ENCODE measurements at regions not wholly inside any gene's neighbourhood (a gene's known extent, or its start where the extent isn't known, plus 50 kb on each side); places are given as distances from the start of the nearest gene placed in this dataset.
"Not testable (repeated sequence)": the region's sequence is repeated elsewhere in the genome, so short reads cannot be mapped to it uniquely, and the experiment has no call there.

DNA sequence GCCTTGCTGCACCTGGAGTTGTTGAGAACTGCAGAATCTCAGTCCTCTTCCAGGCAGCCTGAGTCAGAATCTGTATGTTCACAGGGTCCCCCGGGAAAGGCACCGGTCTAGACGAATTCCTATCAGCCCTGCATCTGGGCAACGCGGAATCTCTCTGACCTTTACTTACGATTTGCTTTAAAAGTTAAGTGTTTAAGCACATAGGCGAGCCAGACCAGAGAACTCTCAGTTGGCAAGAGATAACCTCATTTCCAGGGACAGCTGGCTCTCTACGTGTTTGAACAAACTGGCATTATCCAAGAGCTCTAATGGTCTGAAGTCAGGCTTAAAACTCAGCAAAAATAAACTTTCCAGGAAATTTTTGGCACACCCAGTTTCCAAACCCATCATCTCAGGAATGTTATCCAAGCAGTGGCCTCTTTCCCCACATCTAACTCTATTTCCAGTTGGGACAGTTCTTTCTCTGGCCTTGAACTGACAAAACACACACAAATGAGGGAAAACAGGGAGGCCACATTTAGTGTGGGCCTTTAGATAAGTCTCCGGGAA, 53.4 kb downstream of the HES1 start:
- WGBS, 2 donors, result 61 to 71% methylated on average over 9 of the region's 9 CpGs
- H3K4me1 ChIP-seq, result peaks cover 0 to 13% (median 3%) of the 10 kb centered on the region in 4 donors
- ATAC-seq (ENCODE audit: low FRiP score in 2 of 2) (peak in 1 of 2 donors; percentile 24), DNase-seq (no peak)
- H3K4me3 ChIP-seq, result no peak overlapping the region
- TF ChIP-seq POLR2AphosphoS5 (IDR thresholded peaks at IDR 0.05), result no peak
- TF ChIP-seq CTCF (IDR thresholded peaks at IDR 0.05), result no peak
- TF ChIP-seq EP300 (IDR thresholded peaks at IDR 0.05), result no peak
- no peak for TF ChIP-seq POLR2A (IDR thresholded peaks at IDR 0.05)
- no peaks in the 10 kb centered on the region for H3K27me3 ChIP-seq
- no peak overlapping the region for H3K27ac ChIP-seq
- H3K9me3 ChIP-seq, result no peaks in the 10 kb centered on the region
- no peaks in the 10 kb centered on the region for H3K36me3 ChIP-seq

GRCh38 chr3:194191850-194192249, 55.9 kb downstream of the HES1 start:
- 79 to 97% methylated on average over 2 of the region's 2 CpGs for WGBS, 2 donors
- H3K4me3 ChIP-seq, result not testable (repeated sequence)

GRCh38 chr3:194194051-194194756, 58.3 kb downstream of the HES1 start:
- peaks cover 0 to 10% (median 7%) of the 10 kb centered on the region in 4 donors for H3K4me1 ChIP-seq
- WGBS, 2 donors, result 68 to 76% methylated on average over 9 of the region's 9 CpGs
- peak in 1 of 2 donors; percentile 38 for ATAC-seq (ENCODE audit: low FRiP score in 2 of 2)
- H3K9me3 ChIP-seq, result no peaks in the 10 kb centered on the region
- TF ChIP-seq POLR2A (IDR thresholded peaks at IDR 0.05), result no peak
- no peak for TF ChIP-seq POLR2AphosphoS5 (IDR thresholded peaks at IDR 0.05)
- TF ChIP-seq EP300 (IDR thresholded peaks at IDR 0.05), result no peak
- no peak for TF ChIP-seq CTCF (IDR thresholded peaks at IDR 0.05)
- H3K36me3 ChIP-seq, result no peaks in the 10 kb centered on the region
- no peak overlapping the region for H3K27ac ChIP-seq
- no peak for DNase-seq
- no peak overlapping the region for H3K4me3 ChIP-seq
- no peaks in the 10 kb centered on the region for H3K27me3 ChIP-seq

More at GRCh38 chr3:194191850-194192249, 55.9 kb downstream of the HES1 start:
- not testable (repeated sequence) for H3K36me3 ChIP-seq; H3K27me3 ChIP-seq; H3K9me3 ChIP-seq; ATAC-seq (ENCODE audit: low FRiP score in 2 of 2); DNase-seq; H3K27ac ChIP-seq
- peaks cover 0 to 15% (median 7%) of the 10 kb centered on the region in 4 donors for H3K4me1 ChIP-seq

- no peak overlapping the region for H3K4me3 ChIP-seq
- no peaks in the 10 kb centered on the region for H3K27me3 ChIP-seq
- no peak for DNase-seq
- H3K9me3 ChIP-seq, result no peaks in the 10 kb centered on the region
- TF ChIP-seq EP300 (IDR thresholded peaks at IDR 0.05) (peak in 1 of 4 donors; percentile 44), POLR2AphosphoS5 (IDR thresholded peaks at IDR 0.05) (peak; percentile 25 to 52), CTCF (IDR thresholded peaks at IDR 0.05) (no peak)
- WGBS, 2 donors, result 68 to 92% methylated on average over 1 of the region's 1 CpG
- peaks cover 0 to 8% (median 6%) of the 10 kb centered on the region in 4 donors for H3K4me1 ChIP-seq
- peak overlapping the region in 2 of 4 donors; percentile 14 to 33 for H3K27ac ChIP-seq
- H3K36me3 ChIP-seq, result no peaks in the 10 kb centered on the region
- no peak for ATAC-seq (ENCODE audit: low FRiP score in 2 of 2)
Measured at GRCh38 chr3:194194757-194195085, 58.8 kb downstream of the HES1 start.

GRCh38 chr3:194195611-194196010, 59.7 kb downstream of the HES1 start:
- H3K4me3 ChIP-seq, result no peak overlapping the region
- H3K27me3 ChIP-seq, result no peaks in the 10 kb centered on the region
- H3K36me3 ChIP-seq, result no peaks in the 10 kb centered on the region
- H3K9me3 ChIP-seq, result no peaks in the 10 kb centered on the region
- no peak for DNase-seq
- WGBS, 2 donors, result 87 to 89% methylated on average over 3 of the region's 3 CpGs
- H3K27ac ChIP-seq, result no peak overlapping the region
- peaks cover 0 to 8% (median 6%) of the 10 kb centered on the region in 4 donors for H3K4me1 ChIP-seq
- no peak for TF ChIP-seq POLR2A (IDR thresholded peaks at IDR 0.05)
- no peak for TF ChIP-seq EP300 (IDR thresholded peaks at IDR 0.05)
- TF ChIP-seq POLR2AphosphoS5 (IDR thresholded peaks at IDR 0.05), result no peak
- no peak for TF ChIP-seq CTCF (IDR thresholded peaks at IDR 0.05)
- ATAC-seq (ENCODE audit: low FRiP score in 2 of 2), result no peak
